Vagina (tissue), 2 donors: ENCODE measurements at regions not wholly inside any gene's neighbourhood (a gene's known extent, or its start where the extent isn't known, plus 50 kb on each side); places are given as distances from the start of the nearest gene placed in this dataset.

Experiments used
- DNase-seq, 2 donors: peaks; one replicate each; pipeline ENCODE4 v3.0.0-alpha.2; 2017; ENCODE audit errors: extremely low spot score in 2 of 2
- H3K27ac ChIP-seq: fragments of 200-600 bp; sonication (generic); one replicate; pipeline ENCODE4 v1.5.1; 2019
- H3K27me3 ChIP-seq: fragments of 200-600 bp; sonication (generic); one replicate; pipeline ENCODE4 v1.5.1; 2019
- H3K36me3 ChIP-seq, 2 donors: fragments of 200-600 bp; sonication (generic); one replicate each; pipeline ENCODE4 v1.5.1; 2017 to 2019
- H3K4me1 ChIP-seq: fragments of 200-600 bp; sonication (generic); one replicate; pipeline ENCODE4 v1.5.1; 2019
- H3K4me3 ChIP-seq, 2 donors: fragments of 200-600 bp; sonication (generic); 1 replicate in 1 of 2; 2 replicates in 1 of 2; pipeline ENCODE4 v1.5.1; 2016 to 2019
- H3K9me3 ChIP-seq: fragments of 200-600 bp; sonication (generic); one replicate; pipeline ENCODE4 v1.5.1; 2019
- CTCF ChIP-seq, 3 experiments: fragments of 450-650 bp in 2 of 3; fragments of 200-600 bp in 1 of 3; sonication (generic) in 1 of 3; IDR thresholded peaks; one replicate each; pipeline ENCODE4 v1.5.1; 2017 to 2019; ENCODE audit warnings: antibody characterized with exemption in 3 of 3, mild to moderate bottlenecking in 2 of 3, moderate library complexity in 2 of 3
- POLR2A ChIP-seq, 2 donors: fragments of 450-650 bp; IDR thresholded peaks; one replicate each; pipeline ENCODE4 v1.6.1; 2017; ENCODE audit warnings: antibody characterized with exemption in 2 of 2, mild to moderate bottlenecking in 2 of 2, moderate library complexity in 2 of 2
- POLR2AphosphoS5 ChIP-seq, 2 donors: sonication (generic); formaldehyde crosslinking; IDR thresholded peaks; one replicate each; pipeline ENCODE4 v1.9.0; 2017; ENCODE audit warnings: antibody characterized with exemption in 2 of 2, mild to moderate bottlenecking in 2 of 2, low read depth in 1 of 2; ENCODE audit not compliant: insufficient read depth in 1 of 2
- intact Hi-C: fragments of 100-400 bp; cut with DNase I; formaldehyde crosslinking; loops from one replicate; pipeline ENCODE4 v1.15.1; 2023

- TF ChIP-seq CTCF (IDR thresholded peaks at IDR 0.05) = no peak
- peak in 1 of 2 donors; percentile 66 for TF ChIP-seq POLR2AphosphoS5 (IDR thresholded peaks at IDR 0.05; ENCODE audit: insufficient read depth in 1 of 2, low read depth in 1 of 2)
- peaks cover 6% of the 10 kb centered on the region for H3K4me1 ChIP-seq
- intact Hi-C loops = loop anchor here (10.0 kb wide), 1 partner anchor 1363 kb away; the partner anchor contains the start of gene NRP2
- H3K4me3 ChIP-seq = no peak overlapping the region
- H3K27ac ChIP-seq = peak overlapping the region; percentile 24
- H3K36me3 ChIP-seq = no peaks in the 10 kb centered on the region
- no peaks in the 10 kb centered on the region for H3K9me3 ChIP-seq
- DNase-seq = no peak
- no peaks in the 10 kb centered on the region for H3K27me3 ChIP-seq
Measured at GRCh38 chr2:204321910-204322751, 223.1 kb upstream of the PARD3B start.

DNA sequence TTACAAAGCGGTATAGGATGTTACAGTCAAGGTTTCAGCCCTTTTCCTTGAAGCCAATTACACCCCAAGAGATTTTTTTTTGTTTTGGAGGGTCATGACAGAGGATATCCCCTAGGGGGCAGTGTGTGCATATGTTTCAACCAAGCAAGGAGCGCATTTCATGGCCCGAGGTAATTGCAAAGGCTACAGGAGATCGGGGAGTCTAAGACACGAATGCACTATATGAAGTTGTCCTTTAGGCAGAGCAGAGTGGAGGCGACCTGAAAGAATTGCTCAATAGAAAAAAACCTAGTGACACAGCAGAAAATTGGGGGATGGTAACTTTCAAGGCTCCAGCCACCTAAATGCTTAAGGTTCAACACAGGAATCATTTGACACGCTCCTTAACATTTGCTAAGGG is 219.8 kb upstream of the PARD3B start:
- DNase-seq = no peak
- Histone ChIP-seq H3K9me3 (no peaks in the 10 kb centered on the region), H3K27ac (no peak overlapping the region), H3K27me3 (no peaks in the 10 kb centered on the region), H3K4me3 (no peak overlapping the region), H3K4me1 (peaks cover 6% of the 10 kb centered on the region), H3K36me3 (no peaks in the 10 kb centered on the region)
- intact Hi-C loops = loop anchor here (10.0 kb wide), 1 partner anchor 1359 kb away; the partner anchor contains the start of gene NRP2
- TF ChIP-seq POLR2AphosphoS5 (IDR thresholded peaks at IDR 0.05; ENCODE audit: insufficient read depth in 1 of 2, low read depth in 1 of 2) = no peak
- peak; percentile 63 to 92 (median 76) for TF ChIP-seq CTCF (IDR thresholded peaks at IDR 0.05)

DNA sequence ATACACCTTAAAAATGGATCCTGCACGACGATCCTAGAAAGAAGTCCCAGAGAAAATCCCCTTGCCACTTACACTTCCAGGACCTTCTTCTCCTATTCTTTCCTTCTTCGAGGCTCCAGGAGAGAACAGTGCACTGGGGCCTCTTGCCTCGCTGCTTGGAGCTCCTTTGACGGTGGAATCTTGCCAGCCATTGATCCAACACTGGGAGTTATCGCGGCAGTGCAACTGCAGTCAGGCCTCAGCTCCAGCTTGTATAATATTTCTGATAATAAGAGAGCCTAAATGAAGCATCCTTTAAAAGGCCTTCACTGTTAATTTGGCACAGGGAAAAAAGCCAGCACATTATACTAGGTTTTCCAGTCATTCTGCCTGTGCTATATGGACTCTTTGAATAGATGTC is 216.9 kb upstream of the PARD3B start:
- Histone ChIP-seq H3K27ac (no peak overlapping the region), H3K4me3 (no peak overlapping the region), H3K36me3 (no peaks in the 10 kb centered on the region), H3K27me3 (no peaks in the 10 kb centered on the region), H3K4me1 (no peaks in the 10 kb centered on the region), H3K9me3 (no peaks in the 10 kb centered on the region)
- DNase-seq = no peak
- no peak for TF ChIP-seq CTCF (IDR thresholded peaks at IDR 0.05)
- TF ChIP-seq POLR2A (IDR thresholded peaks at IDR 0.05) = no peak
- TF ChIP-seq POLR2AphosphoS5 (IDR thresholded peaks at IDR 0.05; ENCODE audit: insufficient read depth in 1 of 2, low read depth in 1 of 2) = no peak
- intact Hi-C loops = loop anchor here (10.0 kb wide), 1 partner anchor 1356 kb away; the partner anchor contains the start of gene NRP2

DNA sequence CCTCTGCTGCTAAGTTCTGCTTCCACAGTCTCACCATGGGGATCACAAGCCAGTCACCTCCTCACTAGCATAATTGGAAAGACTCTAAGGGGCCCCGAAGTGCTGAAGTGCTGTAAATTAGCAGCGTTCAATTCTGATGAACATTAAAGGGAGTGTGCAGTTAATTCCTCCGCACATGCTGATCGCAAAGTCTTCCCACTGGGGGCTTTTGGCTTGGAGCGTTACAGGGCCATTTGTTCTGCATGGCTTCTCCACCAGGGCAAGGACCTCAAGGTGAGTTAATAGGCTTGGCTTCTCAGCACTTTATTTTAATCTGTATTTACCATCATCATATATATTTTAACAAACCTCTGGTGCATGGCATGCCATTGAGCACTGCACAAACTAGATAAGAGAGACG is 216.3 kb upstream of the PARD3B start:
- TF ChIP-seq POLR2AphosphoS5 (IDR thresholded peaks at IDR 0.05; ENCODE audit: insufficient read depth in 1 of 2, low read depth in 1 of 2) (no peak), CTCF (IDR thresholded peaks at IDR 0.05) (no peak), POLR2A (IDR thresholded peaks at IDR 0.05) (no peak)
- Histone ChIP-seq H3K27ac (no peak overlapping the region), H3K4me1 (no peaks in the 10 kb centered on the region), H3K27me3 (no peaks in the 10 kb centered on the region), H3K36me3 (no peaks in the 10 kb centered on the region), H3K9me3 (no peaks in the 10 kb centered on the region), H3K4me3 (no peak overlapping the region)
- DNase-seq = no peak
- intact Hi-C loops = loop anchor here (10.0 kb wide), 1 partner anchor 1356 kb away; the partner anchor contains the start of gene NRP2

GRCh38 chr2:204329532-204329931 is 215.7 kb upstream of the PARD3B start:
- Histone ChIP-seq H3K4me1 (no peaks in the 10 kb centered on the region), H3K27ac (no peak overlapping the region), H3K4me3 (no peak overlapping the region), H3K36me3 (no peaks in the 10 kb centered on the region), H3K9me3 (no peaks in the 10 kb centered on the region), H3K27me3 (no peaks in the 10 kb centered on the region)
- TF ChIP-seq POLR2AphosphoS5 (IDR thresholded peaks at IDR 0.05; ENCODE audit: insufficient read depth in 1 of 2, low read depth in 1 of 2) = no peak
- TF ChIP-seq CTCF (IDR thresholded peaks at IDR 0.05) = no peak
- no peak for TF ChIP-seq POLR2A (IDR thresholded peaks at IDR 0.05)
- intact Hi-C loops = loop anchor here (10.0 kb wide), 1 partner anchor 1355 kb away; the partner anchor contains the start of gene NRP2
- no peak for DNase-seq
